NCI-H1694 (cell line): ENCODE measurements at regions not wholly inside any gene's neighbourhood (a gene's known extent, or its start where the extent isn't known, plus 50 kb on each side); places are given as distances from the start of the nearest gene placed in this dataset.
A peak's percentile ranks its signal among the peaks of the same experiment; 100 is the strongest.

Source experiments
- DNase-seq: peaks from one replicate; lab custom pipeline; 2025; lab: John Stamatoyannopoulos, UW

GRCh38 chr2:145723872-145724271 lies 1204.0 kb upstream of the ZEB2 start:
- DNase-seq: no peak

- DNase-seq: no peak
Measured at GRCh38 chr2:145721681-145722080, 1201.8 kb upstream of the ZEB2 start.

- DNase-seq: no peak
Measured at GRCh38 chr2:145715601-145716000, 1195.7 kb upstream of the ZEB2 start.

GRCh38 chr2:145710303-145710702 lies 1190.4 kb upstream of the ZEB2 start:
- no peak for DNase-seq

- DNase-seq: no peak
Measured at GRCh38 chr2:145702305-145702704, 1182.4 kb upstream of the ZEB2 start.

GRCh38 chr2:145692971-145693478 lies 1173.1 kb upstream of the ZEB2 start:
- peak; percentile 36 for DNase-seq

- no peak for DNase-seq
Measured at GRCh38 chr2:145691659-145692058, 1171.7 kb upstream of the ZEB2 start.

- no peak for DNase-seq
Measured at GRCh38 chr2:145690183-145690778, 1170.4 kb upstream of the ZEB2 start.

- DNase-seq: no peak
Measured at GRCh38 chr2:145689277-145689676, 1169.4 kb upstream of the ZEB2 start.

- DNase-seq: no peak
Measured at GRCh38 chr2:145688156-145688555, 1168.2 kb upstream of the ZEB2 start.

- DNase-seq: no peak
Measured at GRCh38 chr2:145687442-145688134, 1167.7 kb upstream of the ZEB2 start.

- DNase-seq: no peak
Measured at GRCh38 chr2:145685383-145686050, 1165.6 kb upstream of the ZEB2 start.

GRCh38 chr2:145682546-145683157 lies 1162.7 kb upstream of the ZEB2 start:
- DNase-seq: no peak

- no peak for DNase-seq
Measured at GRCh38 chr2:145680276-145680675, 1160.4 kb upstream of the ZEB2 start.

- no peak for DNase-seq
Measured at GRCh38 chr2:145677371-145677770, 1157.5 kb upstream of the ZEB2 start.

GRCh38 chr2:145674705-145675104 lies 1154.8 kb upstream of the ZEB2 start:
- no peak for DNase-seq

- DNase-seq: no peak
Measured at GRCh38 chr2:145669301-145669700, 1149.4 kb upstream of the ZEB2 start.

GRCh38 chr2:145666552-145666951 lies 1146.6 kb upstream of the ZEB2 start:
- DNase-seq: no peak

GRCh38 chr2:145657265-145657664 lies 1137.3 kb upstream of the ZEB2 start:
- no peak for DNase-seq

GRCh38 chr2:145655165-145655765 lies 1135.3 kb upstream of the ZEB2 start:
- DNase-seq: no peak

GRCh38 chr2:145654746-145655145 lies 1134.8 kb upstream of the ZEB2 start:
- DNase-seq: no peak

GRCh38 chr2:145654156-145654555 lies 1134.2 kb upstream of the ZEB2 start:
- no peak for DNase-seq
